ENCODE measurements at regions not wholly inside any gene's neighbourhood (a gene's known extent, or its start where the extent isn't known, plus 50 kb on each side); places are given as distances from the start of the nearest gene placed in this dataset.

DNA sequence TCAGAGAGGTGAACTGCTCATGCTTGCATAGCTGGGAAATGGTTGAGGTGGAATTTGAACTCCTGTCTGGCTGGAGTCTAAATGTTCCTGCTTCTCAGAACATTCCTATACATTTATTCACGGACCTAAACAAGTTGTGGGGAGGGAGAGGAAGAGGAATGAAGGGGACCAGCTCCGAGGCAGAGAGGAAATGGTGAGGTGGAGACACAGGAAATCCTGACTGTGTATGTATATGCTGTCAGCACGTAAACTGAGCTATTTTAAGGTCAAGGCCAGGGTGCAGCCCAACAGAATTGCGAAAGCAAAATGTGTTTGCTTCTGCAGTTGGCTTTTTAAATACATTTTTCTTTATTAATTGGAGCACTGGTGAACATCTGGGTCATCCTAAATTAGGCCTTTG is 74.1 kb upstream of the POMGNT2 start:
- peaks cover 0 to 21% of the 10 kb centered on the region in 2 experiments; a peak in 2 of 4 replicates for H3K4me1 ChIP-seq (ENCODE audit: control insufficient read depth in 1 of 2, insufficient read depth in 2 of 2, low read depth in 1 of 2, low read length in 1 of 2)
- no peak overlapping the region for H3K9ac ChIP-seq
- ChIA-PET CTCF (interaction anchor here (6.3 kb wide), 1 partner anchor 18 kb away, joined by 43 read pairs; no protein-coding TSS in a partner anchor), POLR2A (no interaction called here)
- no peak overlapping the region for H3K4me2 ChIP-seq
- no peaks in the 10 kb centered on the region for H3F3A ChIP-seq (replicated peaks; ENCODE audit: insufficient read depth)
- H3K4me3 ChIP-seq (ENCODE audit: low read depth in 2 of 2, low read length in 1 of 2) = no peak overlapping the region
- no peaks in the 10 kb centered on the region for H3K27me3 ChIP-seq (ENCODE audit: insufficient read depth)
- H3K27ac ChIP-seq (ENCODE audit: low read depth in 2 of 2, low read length in 1 of 2) = no peak overlapping the region
- no peaks in the 10 kb centered on the region for H3K36me3 ChIP-seq (replicated peaks in 1 of 2; ENCODE audit: control insufficient read depth in 1 of 2, insufficient read depth in 2 of 2, low read length in 1 of 2)
- no peak for DNase-seq
- no peaks in the 10 kb centered on the region for H3K79me2 ChIP-seq (ENCODE audit: insufficient read depth)
- H3K9me2 ChIP-seq = no peaks in the 10 kb centered on the region
- no peaks in the 10 kb centered on the region for H4K20me1 ChIP-seq (ENCODE audit: insufficient read depth)
- H3K9me3 ChIP-seq = no peaks in the 10 kb centered on the region
- TF ChIP-seq ELF1 (IDR thresholded peaks at IDR 0.05) (no peak), SMC3 (IDR thresholded peaks at IDR 0.05; ENCODE audit: low read depth, low read length) (no peak), GATA2 (CRISPR knock-in tag; IDR thresholded peaks at IDR 0.05) (no peak), RAD21 (IDR thresholded peaks at IDR 0.05; ENCODE audit: low read length) (no peak), CHD2 (IDR thresholded peaks at IDR 0.05; ENCODE audit: low read length, partially characterized antibody) (no peak), TCF12 (IDR thresholded peaks at IDR 0.05) (no peak), MAX (IDR thresholded peaks at IDR 0.05; ENCODE audit: low read depth) (no peak), TAF1 (IDR thresholded peaks at IDR 0.05; ENCODE audit: borderline replicate concordance, low read depth, low read length) (no peak), RFX5 (IDR thresholded peaks at IDR 0.05; ENCODE audit: low read length) (no peak), TEAD4 (IDR thresholded peaks at IDR 0.05; ENCODE audit: borderline replicate concordance, insufficient read depth) (no peak)
- TF ChIP-seq, protein P1, sequence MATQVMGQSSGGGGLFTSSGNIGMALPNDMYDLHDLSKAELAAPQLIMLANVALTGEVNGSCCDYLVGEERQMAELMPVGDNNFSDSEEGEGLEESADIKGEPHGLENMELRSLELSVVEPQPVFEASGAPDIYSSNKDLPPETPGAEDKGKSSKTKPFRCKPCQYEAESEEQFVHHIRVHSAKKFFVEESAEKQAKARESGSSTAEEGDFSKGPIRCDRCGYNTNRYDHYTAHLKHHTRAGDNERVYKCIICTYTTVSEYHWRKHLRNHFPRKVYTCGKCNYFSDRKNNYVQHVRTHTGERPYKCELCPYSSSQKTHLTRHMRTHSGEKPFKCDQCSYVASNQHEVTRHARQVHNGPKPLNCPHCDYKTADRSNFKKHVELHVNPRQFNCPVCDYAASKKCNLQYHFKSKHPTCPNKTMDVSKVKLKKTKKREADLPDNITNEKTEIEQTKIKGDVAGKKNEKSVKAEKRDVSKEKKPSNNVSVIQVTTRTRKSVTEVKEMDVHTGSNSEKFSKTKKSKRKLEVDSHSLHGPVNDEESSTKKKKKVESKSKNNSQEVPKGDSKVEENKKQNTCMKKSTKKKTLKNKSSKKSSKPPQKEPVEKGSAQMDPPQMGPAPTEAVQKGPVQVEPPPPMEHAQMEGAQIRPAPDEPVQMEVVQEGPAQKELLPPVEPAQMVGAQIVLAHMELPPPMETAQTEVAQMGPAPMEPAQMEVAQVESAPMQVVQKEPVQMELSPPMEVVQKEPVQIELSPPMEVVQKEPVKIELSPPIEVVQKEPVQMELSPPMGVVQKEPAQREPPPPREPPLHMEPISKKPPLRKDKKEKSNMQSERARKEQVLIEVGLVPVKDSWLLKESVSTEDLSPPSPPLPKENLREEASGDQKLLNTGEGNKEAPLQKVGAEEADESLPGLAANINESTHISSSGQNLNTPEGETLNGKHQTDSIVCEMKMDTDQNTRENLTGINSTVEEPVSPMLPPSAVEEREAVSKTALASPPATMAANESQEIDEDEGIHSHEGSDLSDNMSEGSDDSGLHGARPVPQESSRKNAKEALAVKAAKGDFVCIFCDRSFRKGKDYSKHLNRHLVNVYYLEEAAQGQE (IDR thresholded peaks at IDR 0.05; ENCODE audit: low read depth, low read length) = no peak
- TF ChIP-seq, protein P2, sequence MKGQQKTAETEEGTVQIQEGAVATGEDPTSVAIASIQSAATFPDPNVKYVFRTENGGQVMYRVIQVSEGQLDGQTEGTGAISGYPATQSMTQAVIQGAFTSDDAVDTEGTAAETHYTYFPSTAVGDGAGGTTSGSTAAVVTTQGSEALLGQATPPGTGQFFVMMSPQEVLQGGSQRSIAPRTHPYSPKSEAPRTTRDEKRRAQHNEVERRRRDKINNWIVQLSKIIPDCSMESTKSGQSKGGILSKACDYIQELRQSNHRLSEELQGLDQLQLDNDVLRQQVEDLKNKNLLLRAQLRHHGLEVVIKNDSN (IDR thresholded peaks at IDR 0.05; ENCODE audit: borderline replicate concordance, low read depth) = no peak
- no peak overlapping the region for H2AFZ ChIP-seq (ENCODE audit: low read depth)
- 26% methylated on average over 4 of the region's 4 CpGs for WGBS (ENCODE audit: low lambda C conversion rate)

DNA sequence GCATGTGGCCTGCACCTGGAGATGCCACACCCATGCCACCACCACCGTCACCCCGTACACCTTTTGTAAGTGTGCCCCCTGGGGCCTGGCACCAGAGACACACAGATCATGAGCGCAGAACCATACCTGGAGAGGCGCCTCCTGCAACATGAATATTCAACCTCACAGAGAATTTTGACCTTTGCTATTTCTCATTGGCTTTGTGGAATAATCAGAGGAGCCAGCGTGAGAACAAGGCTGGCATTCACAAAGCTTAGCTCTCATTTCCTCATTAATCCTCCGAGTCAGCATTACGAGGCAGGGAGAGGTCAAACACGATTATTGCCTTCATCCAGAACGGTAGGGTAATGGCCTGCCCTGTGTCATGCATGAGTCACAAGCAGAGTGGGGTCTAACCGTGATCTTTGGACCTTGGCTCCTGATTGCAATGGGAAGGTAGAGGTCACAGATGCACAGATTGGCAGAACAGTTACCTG is 73.0 kb upstream of the POMGNT2 start:
- no peak overlapping the region for H3K9ac ChIP-seq
- no peaks in the 10 kb centered on the region for H3K79me2 ChIP-seq (ENCODE audit: insufficient read depth)
- POLR2A ChIA-PET = no interaction called here
- CTCF ChIA-PET = interaction anchor here (1.1 to 6.3 kb wide), 2 partner anchors 17 to 101 kb away, joined by 3 to 43 read pairs; no protein-coding TSS in a partner anchor
- H3K9me3 ChIP-seq = no peaks in the 10 kb centered on the region
- H3K4me2 ChIP-seq = no peak overlapping the region
- H3F3A ChIP-seq (replicated peaks; ENCODE audit: insufficient read depth) = no peaks in the 10 kb centered on the region
- no peak overlapping the region for H3K4me3 ChIP-seq (ENCODE audit: low read depth in 2 of 2, low read length in 1 of 2)
- H4K20me1 ChIP-seq (ENCODE audit: insufficient read depth) = no peaks in the 10 kb centered on the region
- TF ChIP-seq NRF1 (IDR thresholded peaks at IDR 0.05; ENCODE audit: low read depth, low read length) (no peak), MXI1 (IDR thresholded peaks at IDR 0.05; ENCODE audit: low read depth, low read length) (no peak), MEF2A (IDR thresholded peaks at IDR 0.05; ENCODE audit: borderline replicate concordance, low read depth) (no peak), NFIC (IDR thresholded peaks at IDR 0.05; ENCODE audit: borderline replicate concordance) (no peak), RAD21 (IDR thresholded peaks at IDR 0.05; ENCODE audit: low read length) (no peak), FOXJ3 (CRISPR knock-in tag; IDR thresholded peaks at IDR 0.05) (no peak), GABPA (IDR thresholded peaks at IDR 0.05; ENCODE audit: low read depth) (no peak), FOSL2 (IDR thresholded peaks at IDR 0.05; ENCODE audit: borderline replicate concordance, low read depth) (no peak), EP300 (IDR thresholded peaks at IDR 0.05; ENCODE audit: borderline replicate concordance in 1 of 2, low read depth in 1 of 2, low read length in 1 of 2) (no peak), TAF1 (IDR thresholded peaks at IDR 0.05; ENCODE audit: borderline replicate concordance, low read depth, low read length) (no peak), CHD2 (IDR thresholded peaks at IDR 0.05; ENCODE audit: low read length, partially characterized antibody) (no peak), EZH2phosphoT487 (IDR thresholded peaks at IDR 0.05; ENCODE audit: borderline replicate concordance, low read depth) (no peak)
- TF ChIP-seq, protein P3, sequence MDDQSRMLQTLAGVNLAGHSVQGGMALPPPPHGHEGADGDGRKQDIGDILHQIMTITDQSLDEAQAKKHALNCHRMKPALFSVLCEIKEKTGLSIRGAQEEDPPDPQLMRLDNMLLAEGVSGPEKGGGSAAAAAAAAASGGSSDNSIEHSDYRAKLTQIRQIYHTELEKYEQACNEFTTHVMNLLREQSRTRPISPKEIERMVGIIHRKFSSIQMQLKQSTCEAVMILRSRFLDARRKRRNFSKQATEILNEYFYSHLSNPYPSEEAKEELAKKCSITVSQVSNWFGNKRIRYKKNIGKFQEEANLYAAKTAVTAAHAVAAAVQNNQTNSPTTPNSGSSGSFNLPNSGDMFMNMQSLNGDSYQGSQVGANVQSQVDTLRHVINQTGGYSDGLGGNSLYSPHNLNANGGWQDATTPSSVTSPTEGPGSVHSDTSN (IDR thresholded peaks at IDR 0.05) = no peak
- TF ChIP-seq, protein P2 (IDR thresholded peaks at IDR 0.05; ENCODE audit: borderline replicate concordance, low read depth) = no peak
- peaks cover 0 to 19% of the 10 kb centered on the region in 2 experiments; a peak in 2 of 4 replicates for H3K4me1 ChIP-seq (ENCODE audit: control insufficient read depth in 1 of 2, insufficient read depth in 2 of 2, low read depth in 1 of 2, low read length in 1 of 2)
- H3K36me3 ChIP-seq (replicated peaks in 1 of 2; ENCODE audit: control insufficient read depth in 1 of 2, insufficient read depth in 2 of 2, low read length in 1 of 2) = no peaks in the 10 kb centered on the region
- H2AFZ ChIP-seq (ENCODE audit: low read depth) = no peak overlapping the region
- H3K27me3 ChIP-seq (ENCODE audit: insufficient read depth) = no peaks in the 10 kb centered on the region
- H3K27ac ChIP-seq (ENCODE audit: low read depth in 2 of 2, low read length in 1 of 2) = no peak overlapping the region
- H3K9me2 ChIP-seq = no peaks in the 10 kb centered on the region
- DNase-seq = no peak
- 46% methylated on average over 10 of the region's 10 CpGs for WGBS (ENCODE audit: low lambda C conversion rate)
